GM23338 (cell line): ENCODE measurements at regions not wholly inside any gene's neighbourhood (a gene's known extent, or its start where the extent isn't known, plus 50 kb on each side); places are given as distances from the start of the nearest gene placed in this dataset.

Experiments
- ATAC-seq: fragments of 200-7000 bp; cut with Tn5 transposase; 3 replicates; pipeline ENCODE4 v1.9.1; 2020
- DNase-seq: peaks from one replicate; pipeline ENCODE4 v3.0.0-alpha.2; 2015; ENCODE audit warnings: low spot score
- H2AFZ ChIP-seq: fragments of 200-600 bp; sonication (generic); 2 replicates; pipeline ENCODE4 v1.8.0; 2016; ENCODE audit warnings: antibody characterized with exemption, mild to moderate bottlenecking, moderate library complexity
- H3F3A ChIP-seq: fragments of 200-600 bp; sonication (generic); replicated peaks from 2 replicates; pipeline ENCODE4 v1.8.0; 2017; ENCODE audit warnings: antibody characterized with exemption, mixed run types, low read depth
- H3K27ac ChIP-seq: fragments of 200-600 bp; sonication (generic); 2 replicates; pipeline ENCODE4 v1.6.1; 2016; ENCODE audit warnings: low read depth
- H3K27me3 ChIP-seq: fragments of 200-600 bp; sonication (generic); 2 replicates; pipeline ENCODE4 v1.8.0; 2016; ENCODE audit warnings: mild to moderate bottlenecking, mixed run types, moderate library complexity; ENCODE audit not compliant: insufficient read depth
- H3K36me3 ChIP-seq: fragments of 200-600 bp; sonication (generic); 2 replicates; pipeline ENCODE4 v1.8.0; 2016; ENCODE audit warnings: mild to moderate bottlenecking; ENCODE audit not compliant: insufficient read depth
- H3K4me1 ChIP-seq: fragments of 200-600 bp; sonication (generic); 2 replicates; pipeline ENCODE4 v1.8.0; 2016; ENCODE audit warnings: mild to moderate bottlenecking, moderate library complexity; ENCODE audit not compliant: insufficient read depth
- H3K4me2 ChIP-seq: fragments of 200-600 bp; sonication (generic); 2 replicates; pipeline ENCODE4 v1.7.1; 2017; ENCODE audit warnings: mixed run types
- H3K4me3 ChIP-seq: fragments of 200-600 bp; sonication (generic); 2 replicates; pipeline ENCODE4 v1.6.1; 2016; ENCODE audit warnings: mixed run types
- H3K79me2 ChIP-seq: fragments of 200-600 bp; sonication (generic); replicated peaks from 2 replicates; pipeline ENCODE4 v1.8.0; 2017; ENCODE audit warnings: mild to moderate bottlenecking; ENCODE audit not compliant: insufficient read depth
- H3K9me2 ChIP-seq: fragments of 200-600 bp; sonication (generic); 2 replicates; pipeline ENCODE4 v1.8.0; 2017; ENCODE audit not compliant: insufficient read depth
- H4K20me1 ChIP-seq: fragments of 200-600 bp; sonication (generic); replicated peaks from 2 replicates; pipeline ENCODE4 v1.8.0; 2017; ENCODE audit warnings: mild to moderate bottlenecking; ENCODE audit not compliant: insufficient read depth
- H3K27ac Mint-ChIP-seq: 2 replicates; pipeline ENCODE4 v1.8.0; 2020; ENCODE audit warnings: inconsistent platforms, mild to moderate bottlenecking, moderate library complexity, mixed read lengths
- H3K27me3 Mint-ChIP-seq: 3 replicates; pipeline ENCODE4 v1.8.0; 2022; ENCODE audit warnings: low read depth, mild to moderate bottlenecking, moderate library complexity, mixed read lengths, inconsistent platforms; ENCODE audit not compliant: insufficient read depth, poor library complexity
- H3K36me3 Mint-ChIP-seq: 3 replicates; pipeline ENCODE4 v1.8.0; 2021; ENCODE audit warnings: low read depth, mild to moderate bottlenecking, inconsistent platforms, moderate library complexity, mixed read lengths
- H3K4me1 Mint-ChIP-seq: 3 replicates; pipeline ENCODE4 v1.8.0; 2020; ENCODE audit warnings: mild to moderate bottlenecking, inconsistent platforms, mixed read lengths
- H3K4me3 Mint-ChIP-seq: 3 replicates; pipeline ENCODE4 v1.8.0; 2021; ENCODE audit warnings: moderate library complexity, mild to moderate bottlenecking, inconsistent platforms, mixed read lengths
- H3K9me3 Mint-ChIP-seq: 3 replicates; pipeline ENCODE4 v1.8.0; 2020; ENCODE audit warnings: moderate library complexity, mild to moderate bottlenecking, inconsistent platforms, mixed read lengths
- ETS1 ChIP-seq: IDR thresholded peaks from 2 replicates; pipeline ENCODE4 v1.6.1; 2016; ENCODE audit warnings: antibody characterized with exemption
- EZH2 ChIP-seq: fragments of 200-600 bp; sonication (generic); IDR thresholded peaks from one replicate; pipeline ENCODE4 v1.8.0; 2017; ENCODE audit warnings: antibody characterized with exemption, mild to moderate bottlenecking, low read depth; ENCODE audit not compliant: unreplicated experiment
- EZH2phosphoT487 ChIP-seq: fragments of 200-600 bp; sonication (generic); IDR thresholded peaks from one replicate; pipeline ENCODE4 v1.8.1; 2018; ENCODE audit warnings: antibody characterized with exemption; ENCODE audit not compliant: unreplicated experiment
- JUNB ChIP-seq: IDR thresholded peaks from one replicate; pipeline ENCODE4 v1.6.1; 2016; ENCODE audit warnings: antibody characterized with exemption; ENCODE audit not compliant: unreplicated experiment
- NANOG ChIP-seq: IDR thresholded peaks from 2 replicates; pipeline ENCODE4 v1.6.1; 2016; ENCODE audit warnings: antibody characterized with exemption, borderline replicate concordance
- ZNF462 ChIP-seq: fragments of 250-450 bp; sonication (Bioruptor Pico); IDR thresholded peaks from 2 replicates; pipeline ENCODE4 v1.5.0; 2020; ENCODE audit warnings: mild to moderate bottlenecking, moderate library complexity

GRCh38 chr11:69352166-69352565 lies 58.2 kb downstream of the MYEOV start (continued):
- TF ChIP-seq ETS1, result no peak
- no peak for TF ChIP-seq NANOG
- no peak for TF ChIP-seq JUNB
- no peak for TF ChIP-seq EZH2phosphoT487

GRCh38 chr11:69352715-69353319 lies 58.9 kb downstream of the MYEOV start:
- H3K9me2 ChIP-seq, result no peaks in the 10 kb centered on the region
- no peaks in the 10 kb centered on the region for H3F3A ChIP-seq
- Mint-ChIP-seq H3K27ac (no peak overlapping the region), H3K9me3 (peaks cover 8% of the 10 kb centered on the region), H3K4me3 (no peak overlapping the region), H3K36me3 (peaks cover 3% of the 10 kb centered on the region; the same call in 2 of the 3 replicates), H3K27me3 (no peaks in the 10 kb centered on the region), H3K4me1 (no peaks in the 10 kb centered on the region; the same call in 2 of the 3 replicates)
- no peak overlapping the region for H3K4me3 ChIP-seq
- no peaks in the 10 kb centered on the region for H4K20me1 ChIP-seq
- no peak for DNase-seq
- H2AFZ ChIP-seq, result no peak overlapping the region
- TF ChIP-seq EZH2, result no peak
- no peak for TF ChIP-seq ZNF462 (CRISPR knock-in tag)
- no peak overlapping the region for H3K27ac ChIP-seq
- no peak overlapping the region for H3K4me2 ChIP-seq
- H3K79me2 ChIP-seq, result no peaks in the 10 kb centered on the region
- no peaks in the 10 kb centered on the region for H3K36me3 ChIP-seq
- no peaks in the 10 kb centered on the region for H3K27me3 ChIP-seq
- no peak for ATAC-seq
- no peaks in the 10 kb centered on the region for H3K4me1 ChIP-seq
